ENCODE measurements at regions not wholly inside any gene's neighbourhood (a gene's known extent, or its start where the extent isn't known, plus 50 kb on each side); places are given as distances from the start of the nearest gene placed in this dataset.

GRCh38 chr15:36335224-36335623 lies 244.2 kb upstream of the CDIN1 start:
- Histone ChIP-seq H3K27ac (no peak overlapping the region), H3K36me3 (no peaks in the 10 kb centered on the region), H3K4me1 (no peaks in the 10 kb centered on the region), H3K4me3 (no peak overlapping the region), H3K27me3 (no peaks in the 10 kb centered on the region), H3K9me3 (no peaks in the 10 kb centered on the region)
- WGBS, 2 donors = 61 to 72% methylated on average over 2 of the region's 2 CpGs
- intact Hi-C loops (cut with DNase I) = no loop called here
- no peak for DNase-seq
- TF ChIP-seq CTCF (IDR thresholded peaks at IDR 0.05) = no peak
- no peak for TF ChIP-seq POLR2A (IDR thresholded peaks at IDR 0.05)

GRCh38 chr15:36335659-36336058 lies 243.8 kb upstream of the CDIN1 start:
- Histone ChIP-seq H3K36me3 (no peaks in the 10 kb centered on the region), H3K27ac (no peak overlapping the region), H3K27me3 (no peaks in the 10 kb centered on the region), H3K9me3 (no peaks in the 10 kb centered on the region), H3K4me3 (no peak overlapping the region), H3K4me1 (no peaks in the 10 kb centered on the region)
- no peak for DNase-seq
- 91 to 92% methylated on average over 1 of the region's 1 CpG for WGBS, 2 donors
- intact Hi-C loops (cut with DNase I) = no loop called here
- TF ChIP-seq CTCF (IDR thresholded peaks at IDR 0.05) (no peak), POLR2A (IDR thresholded peaks at IDR 0.05) (no peak)

DNA sequence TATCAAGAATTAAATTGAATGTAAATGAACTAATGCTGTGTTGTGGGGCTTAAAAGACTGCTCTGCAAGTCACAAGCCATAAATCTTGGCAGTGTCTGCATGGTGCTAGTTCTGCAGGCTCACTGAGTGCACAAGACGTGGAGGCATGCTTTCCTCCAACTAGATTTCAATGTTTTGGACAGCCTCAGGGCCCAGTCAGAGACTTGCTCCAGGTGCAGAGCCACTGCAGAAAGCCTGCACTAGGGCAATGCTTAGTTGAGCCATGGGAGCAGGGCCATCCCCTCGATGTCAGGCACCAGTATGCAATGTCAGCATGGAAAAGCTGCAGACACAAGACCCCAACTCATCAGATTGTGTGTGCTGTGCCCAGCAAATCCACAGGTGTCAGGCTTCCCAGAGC lies 234.5 kb upstream of the CDIN1 start:
- H3K4me1 ChIP-seq = no peaks in the 10 kb centered on the region
- 50 to 68% methylated on average over 1 to 2 of the region's 2 CpGs for WGBS, 2 donors
- intact Hi-C loops (cut with DNase I) = no loop called here
- H3K36me3 ChIP-seq = no peaks in the 10 kb centered on the region
- H3K9me3 ChIP-seq = no peaks in the 10 kb centered on the region
- DNase-seq = no peak
- no peaks in the 10 kb centered on the region for H3K27me3 ChIP-seq
- TF ChIP-seq CTCF (IDR thresholded peaks at IDR 0.05) = no peak
- no peak for TF ChIP-seq POLR2A (IDR thresholded peaks at IDR 0.05)
- no peak overlapping the region for H3K4me3 ChIP-seq
- no peak overlapping the region for H3K27ac ChIP-seq

DNA sequence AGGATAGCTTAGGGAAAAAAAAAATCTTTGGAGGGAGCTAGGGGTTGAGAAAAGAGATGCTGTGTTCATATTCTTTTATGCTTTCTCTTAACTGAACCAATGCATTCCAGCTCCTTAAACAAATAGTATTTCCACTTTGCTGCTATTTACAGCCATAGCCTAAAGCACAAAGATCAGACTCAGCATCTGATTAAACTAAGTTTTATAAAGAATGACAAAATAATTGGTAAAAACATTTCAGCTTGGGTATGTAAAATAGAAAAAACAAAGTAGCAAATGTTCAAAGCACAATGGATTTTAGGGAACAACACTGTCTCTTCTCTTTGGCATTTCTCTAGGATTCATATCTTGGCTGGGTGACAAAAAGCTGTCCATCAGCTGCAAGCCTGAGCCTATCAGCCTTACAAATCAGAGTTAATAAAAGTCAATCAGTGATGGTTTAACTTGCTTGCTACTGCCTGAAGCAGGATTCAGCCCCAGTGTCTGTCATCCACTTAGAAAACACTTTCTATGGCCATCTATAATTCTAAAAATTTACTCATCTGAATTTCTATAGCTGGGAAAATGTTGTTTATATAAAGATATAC lies 232.1 kb upstream of the CDIN1 start:
- Histone ChIP-seq H3K36me3 (no peaks in the 10 kb centered on the region), H3K4me1 (no peaks in the 10 kb centered on the region), H3K27ac (no peak overlapping the region), H3K4me3 (no peak overlapping the region), H3K9me3 (no peaks in the 10 kb centered on the region), H3K27me3 (no peaks in the 10 kb centered on the region)
- no peak for DNase-seq
- TF ChIP-seq CTCF (IDR thresholded peaks at IDR 0.05) (no peak), POLR2A (IDR thresholded peaks at IDR 0.05) (no peak)
- intact Hi-C loops (cut with DNase I) = no loop called here

DNA sequence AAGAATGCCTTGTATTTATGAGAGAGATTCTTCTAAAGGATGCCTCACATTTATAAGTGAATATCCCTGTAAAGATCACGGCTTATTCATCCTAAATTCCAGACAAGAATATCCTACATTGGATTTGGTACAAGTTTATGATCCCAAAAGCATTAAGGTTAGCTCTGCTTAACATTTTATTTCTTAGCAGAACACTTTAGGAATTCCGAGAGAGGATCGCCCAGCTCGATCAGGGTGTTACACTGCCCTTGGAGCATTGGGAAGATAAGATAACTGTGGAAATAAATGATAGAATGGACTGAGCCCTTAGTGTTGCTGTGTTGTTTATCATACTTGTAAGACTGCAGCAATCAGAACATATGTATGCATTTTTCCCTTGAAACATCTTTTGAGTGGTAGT lies 223.0 kb upstream of the CDIN1 start:
- Histone ChIP-seq H3K27ac (peak overlapping the region in 2 of 4 donors; percentile 40 to 56), H3K4me1 (peaks cover 0 to 8% (median 7%) of the 10 kb centered on the region in 3 donors), H3K9me3 (no peaks in the 10 kb centered on the region), H3K4me3 (no peak overlapping the region), H3K36me3 (no peaks in the 10 kb centered on the region), H3K27me3 (no peaks in the 10 kb centered on the region)
- no peak for DNase-seq
- intact Hi-C loops (cut with DNase I) = no loop called here
- WGBS, 2 donors = 56 to 61% methylated on average over 4 of the region's 4 CpGs
- TF ChIP-seq POLR2A (IDR thresholded peaks at IDR 0.05) (no peak), CTCF (IDR thresholded peaks at IDR 0.05) (no peak)

Data from esophagus squamous epithelium (tissue), 5 donors.